ENCODE measurements at regions not wholly inside any gene's neighbourhood (a gene's known extent, or its start where the extent isn't known, plus 50 kb on each side); places are given as distances from the start of the nearest gene placed in this dataset.

- Histone ChIP-seq H3K4me3 (no peak overlapping the region), H3K4me1 (no peaks in the 10 kb centered on the region), H3K27ac (no peak overlapping the region), H3K9me3 (no peaks in the 10 kb centered on the region), H3K27me3 (no peaks in the 10 kb centered on the region), H3K36me3 (no peaks in the 10 kb centered on the region)
- ATAC-seq (no peak), DNase-seq (no peak)
- intact Hi-C loops (cut with DNase I): no loop called here
- TF ChIP-seq CTCF (IDR thresholded peaks at IDR 0.05): no peak
Measured at GRCh38 chr9:26775391-26775790, 117.2 kb downstream of the CAAP1 start.

- ATAC-seq (no peak), DNase-seq (no peak)
- Histone ChIP-seq H3K27me3 (no peaks in the 10 kb centered on the region), H3K9me3 (no peaks in the 10 kb centered on the region), H3K4me1 (no peaks in the 10 kb centered on the region), H3K36me3 (no peaks in the 10 kb centered on the region), H3K4me3 (no peak overlapping the region), H3K27ac (no peak overlapping the region)
- intact Hi-C loops (cut with DNase I): no loop called here
- TF ChIP-seq CTCF (IDR thresholded peaks at IDR 0.05): no peak
Measured at GRCh38 chr9:26773056-26773455, 119.5 kb downstream of the CAAP1 start.

GRCh38 chr9:26770821-26771220 is 121.8 kb downstream of the CAAP1 start:
- H3K4me3 ChIP-seq: no peak overlapping the region
- ATAC-seq (no peak), DNase-seq (no peak)
- H3K36me3 ChIP-seq: no peaks in the 10 kb centered on the region
- no peaks in the 10 kb centered on the region for H3K27me3 ChIP-seq
- no peak overlapping the region for H3K27ac ChIP-seq
- H3K4me1 ChIP-seq: no peaks in the 10 kb centered on the region
- no peaks in the 10 kb centered on the region for H3K9me3 ChIP-seq
- TF ChIP-seq CTCF (IDR thresholded peaks at IDR 0.05): no peak
- intact Hi-C loops (cut with DNase I): no loop called here

GRCh38 chr9:26768145-26768544 is 124.5 kb downstream of the CAAP1 start:
- TF ChIP-seq CTCF (IDR thresholded peaks at IDR 0.05): no peak
- H3K27me3 ChIP-seq: no peaks in the 10 kb centered on the region
- H3K9me3 ChIP-seq: no peaks in the 10 kb centered on the region
- no peaks in the 10 kb centered on the region for H3K36me3 ChIP-seq
- H3K27ac ChIP-seq: no peak overlapping the region
- intact Hi-C loops (cut with DNase I): no loop called here
- no peak for DNase-seq
- no peaks in the 10 kb centered on the region for H3K4me1 ChIP-seq
- H3K4me3 ChIP-seq: no peak overlapping the region
- no peak for ATAC-seq

- ATAC-seq (no peak), DNase-seq (no peak)
- Histone ChIP-seq H3K4me3 (no peak overlapping the region), H3K27me3 (no peaks in the 10 kb centered on the region), H3K9me3 (no peaks in the 10 kb centered on the region), H3K4me1 (no peaks in the 10 kb centered on the region), H3K36me3 (no peaks in the 10 kb centered on the region), H3K27ac (no peak overlapping the region)
- intact Hi-C loops (cut with DNase I): no loop called here
- TF ChIP-seq CTCF (IDR thresholded peaks at IDR 0.05): no peak
Measured at GRCh38 chr9:26760675-26761074, 131.9 kb downstream of the CAAP1 start.
